Skin of body (tissue), 1 donor: ENCODE measurements at regions not wholly inside any gene's neighbourhood (a gene's known extent, or its start where the extent isn't known, plus 50 kb on each side); places are given as distances from the start of the nearest gene placed in this dataset.
"Not testable (repeated sequence)": the region's sequence is repeated elsewhere in the genome, so short reads cannot be mapped to it uniquely, and the experiment has no call there.

Source experiments
- DNase-seq: peaks from one replicate; lab custom pipeline; 2025; lab: John Stamatoyannopoulos, UW

- no peak for DNase-seq
These were observed 1030.3 kb downstream of the CDH8 start for GRCh38 chr16:61005952-61006351.

- no peak for DNase-seq
These were observed 1033.6 kb downstream of the CDH8 start for GRCh38 chr16:61002479-61003204.

GRCh38 chr16:60991886-60992285, 1044.4 kb downstream of the CDH8 start:
- DNase-seq: no peak

DNA sequence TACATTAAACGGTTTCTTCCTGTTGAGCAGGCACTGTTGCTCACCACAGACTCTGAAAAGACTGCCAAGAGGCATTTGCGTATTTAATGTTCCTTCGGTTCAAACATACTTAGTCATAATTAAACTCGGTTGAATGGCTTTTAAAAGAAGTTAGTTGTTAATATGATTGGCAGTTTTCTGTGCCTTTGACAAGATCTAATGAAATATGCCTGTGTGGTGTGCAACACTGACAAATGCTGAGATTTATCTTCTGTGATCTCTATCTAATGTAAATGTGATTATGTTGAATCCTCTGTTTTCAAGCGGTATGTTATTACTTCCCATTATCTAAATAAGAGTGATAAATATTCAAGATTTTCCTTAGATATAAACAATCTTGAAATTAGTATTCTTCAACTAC, 1046.6 kb downstream of the CDH8 start:
- no peak for DNase-seq

GRCh38 chr16:60979119-60979518, 1057.1 kb downstream of the CDH8 start:
- no peak for DNase-seq

GRCh38 chr16:60949800-60950199, 1086.4 kb downstream of the CDH8 start:
- no peak for DNase-seq

DNA sequence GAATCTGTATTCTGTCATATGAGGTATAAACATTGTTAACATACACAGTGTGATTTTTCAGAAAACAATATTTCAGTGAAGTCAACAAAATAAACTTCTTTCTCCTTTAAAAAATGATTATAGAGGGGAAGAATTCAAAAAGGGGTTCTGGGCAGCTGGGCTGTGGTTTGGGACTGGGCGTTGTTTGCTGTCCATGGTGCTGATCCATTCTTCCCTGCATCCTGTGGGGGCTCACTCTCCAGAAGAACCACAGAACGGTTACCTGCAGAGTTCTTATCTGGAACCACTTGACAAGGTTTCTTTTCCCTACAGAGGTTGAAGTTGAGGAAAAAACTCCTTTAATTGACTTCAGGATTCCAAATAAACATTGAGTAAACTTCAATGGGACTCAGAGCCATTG, 1091.0 kb downstream of the CDH8 start:
- no peak for DNase-seq

DNA sequence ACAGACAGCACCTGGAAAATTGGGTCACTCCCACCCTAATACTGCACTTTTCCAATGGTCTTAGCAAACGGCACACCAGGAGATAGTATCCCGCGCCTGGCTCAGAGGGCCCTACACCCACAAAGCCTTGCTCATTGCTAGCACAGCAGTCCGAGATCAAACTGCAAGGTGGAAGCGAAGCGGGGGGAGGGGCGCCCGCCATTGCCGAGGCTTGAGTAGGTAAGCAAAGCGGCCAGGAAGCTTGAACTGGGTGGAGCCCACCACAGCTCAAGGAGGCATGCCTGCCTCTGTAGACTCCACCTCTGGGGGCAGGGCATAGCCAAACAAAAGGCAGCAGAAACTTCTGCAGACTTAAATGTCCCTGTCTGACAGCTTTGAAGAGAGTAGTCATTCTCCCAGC, 1100.0 kb downstream of the CDH8 start:
- not testable (repeated sequence) for DNase-seq

GRCh38 chr16:60932600-60932999, 1103.6 kb downstream of the CDH8 start:
- no peak for DNase-seq

DNA sequence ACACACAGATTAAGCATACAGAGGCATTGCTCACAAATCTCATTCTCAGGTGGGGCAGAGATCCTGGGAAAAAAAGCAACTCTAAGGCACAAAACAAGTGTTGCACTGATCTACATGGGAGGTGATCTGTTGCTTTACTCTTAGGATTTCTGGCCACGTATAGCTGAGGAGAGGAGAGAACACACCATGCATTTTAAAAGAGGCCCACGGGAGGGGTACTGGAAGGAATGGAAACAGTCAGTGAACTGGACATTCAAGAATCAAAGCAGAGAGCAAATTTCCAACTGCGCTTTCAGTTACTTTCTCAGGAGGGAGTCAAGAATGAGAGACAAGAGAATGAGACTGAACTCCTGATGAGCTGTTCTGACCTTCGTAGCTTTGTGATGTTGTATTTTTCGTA, 1105.9 kb downstream of the CDH8 start:
- DNase-seq: no peak

GRCh38 chr16:60922920-60923319, 1113.3 kb downstream of the CDH8 start:
- DNase-seq: no peak

DNA sequence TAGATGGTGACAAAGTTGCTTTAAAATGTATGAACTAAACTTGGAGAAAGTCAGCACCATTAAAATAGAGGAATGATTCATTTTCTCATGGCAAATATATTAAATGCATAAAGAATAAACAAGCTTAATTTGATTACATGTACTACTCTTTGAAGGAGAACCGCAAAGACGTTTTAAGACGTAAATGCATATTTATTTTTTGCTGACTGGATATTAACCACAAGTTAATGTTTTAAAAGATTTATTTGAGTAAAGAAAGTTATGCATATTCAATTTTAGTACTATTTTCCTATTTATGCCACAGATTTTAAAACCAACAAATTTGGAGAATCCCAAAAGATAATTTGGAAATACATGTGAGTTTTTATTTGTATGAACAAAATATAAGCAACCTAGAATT, 1121.9 kb downstream of the CDH8 start:
- no peak for DNase-seq

DNA sequence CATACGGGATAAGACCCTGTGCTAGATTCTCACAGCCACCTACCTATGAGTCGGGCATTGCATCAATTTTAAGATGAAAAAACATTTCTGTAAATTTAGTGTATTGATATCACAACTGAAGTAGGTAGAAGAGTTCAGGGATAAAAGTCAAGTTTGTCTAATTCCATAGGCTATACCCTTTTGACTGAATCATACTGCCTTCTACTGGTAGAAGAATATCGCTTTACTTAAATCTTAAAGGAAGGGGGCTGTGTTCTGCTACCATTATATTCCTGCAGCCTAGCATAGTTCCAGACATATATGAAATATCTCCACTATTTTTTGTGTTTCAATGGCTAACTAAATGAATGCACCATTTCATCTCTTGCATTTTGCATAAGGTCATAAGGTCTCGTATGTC, 1128.6 kb downstream of the CDH8 start:
- no peak for DNase-seq

- no peak for DNase-seq
These were observed 1130.4 kb downstream of the CDH8 start for GRCh38 chr16:60905811-60906210.

GRCh38 chr16:60902114-60902513, 1134.1 kb downstream of the CDH8 start:
- no peak for DNase-seq

DNA sequence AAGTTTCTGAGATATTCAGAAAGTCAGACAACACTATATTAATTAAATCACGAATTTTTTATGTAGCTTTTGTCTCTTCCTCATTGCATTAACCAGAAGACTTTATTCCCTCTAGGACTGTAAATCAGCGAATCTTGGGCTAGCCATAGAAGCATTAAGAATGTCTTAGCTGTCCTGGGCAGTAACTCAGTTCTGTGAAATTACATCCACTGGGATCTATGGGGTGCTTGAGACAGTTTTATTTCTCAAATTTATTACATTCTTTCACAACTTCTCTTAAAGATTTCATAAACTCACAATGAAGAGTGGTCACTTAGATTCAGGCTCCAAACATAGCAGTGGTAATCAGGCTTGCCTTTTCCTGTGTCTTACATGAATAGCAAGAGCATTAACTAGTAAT, 1153.4 kb downstream of the CDH8 start:
- DNase-seq: no peak

- DNase-seq: no peak
These were observed 1183.6 kb downstream of the CDH8 start for GRCh38 chr16:60852635-60853034.

- no peak for DNase-seq
These were observed 1214.6 kb downstream of the CDH8 start for GRCh38 chr16:60821661-60822060.

DNA sequence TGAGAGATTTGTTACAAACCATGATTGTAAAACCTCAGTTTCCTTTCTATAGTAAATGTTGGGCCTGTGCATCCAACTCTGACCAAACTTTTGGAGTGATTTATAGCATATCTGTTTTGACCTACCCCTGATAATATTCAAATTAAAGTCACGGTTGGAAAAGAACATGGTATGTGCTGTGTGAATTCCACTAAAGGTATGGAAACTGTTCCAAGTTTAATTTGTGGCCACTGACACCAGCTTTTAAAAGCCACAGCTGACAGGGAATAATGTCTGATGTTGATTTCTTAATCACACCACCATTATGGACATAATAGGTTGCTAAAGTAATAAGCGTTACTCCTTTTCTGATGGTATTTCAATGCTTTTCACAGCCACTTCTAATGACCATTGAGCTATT, 1215.9 kb downstream of the CDH8 start:
- no peak for DNase-seq

- DNase-seq: peak; percentile 51
These were observed 1217.8 kb downstream of the CDH8 start for GRCh38 chr16:60818465-60818864.

GRCh38 chr16:60816461-60816860, 1219.8 kb downstream of the CDH8 start:
- no peak for DNase-seq

- DNase-seq: no peak
These were observed 1220.4 kb downstream of the CDH8 start for GRCh38 chr16:60815865-60816264.

DNA sequence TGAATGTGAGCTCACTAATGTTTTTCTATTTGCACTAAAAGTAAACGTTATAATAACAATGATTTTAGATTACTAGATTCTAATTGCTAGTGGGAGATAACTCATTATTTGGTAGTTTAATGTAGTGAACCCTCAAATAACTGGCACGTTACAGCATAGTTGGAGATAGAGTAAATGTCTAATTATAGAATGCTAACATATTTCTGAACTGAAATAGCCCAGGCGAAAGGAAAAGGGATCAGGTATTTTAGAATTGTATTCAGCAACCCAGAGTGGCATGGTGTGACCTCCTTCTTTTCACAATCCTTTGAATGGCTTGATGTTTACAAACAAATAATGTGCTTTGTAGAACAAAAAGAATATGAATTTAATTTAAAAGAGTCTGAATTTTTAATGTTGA, 1221.2 kb downstream of the CDH8 start:
- DNase-seq: no peak

DNA sequence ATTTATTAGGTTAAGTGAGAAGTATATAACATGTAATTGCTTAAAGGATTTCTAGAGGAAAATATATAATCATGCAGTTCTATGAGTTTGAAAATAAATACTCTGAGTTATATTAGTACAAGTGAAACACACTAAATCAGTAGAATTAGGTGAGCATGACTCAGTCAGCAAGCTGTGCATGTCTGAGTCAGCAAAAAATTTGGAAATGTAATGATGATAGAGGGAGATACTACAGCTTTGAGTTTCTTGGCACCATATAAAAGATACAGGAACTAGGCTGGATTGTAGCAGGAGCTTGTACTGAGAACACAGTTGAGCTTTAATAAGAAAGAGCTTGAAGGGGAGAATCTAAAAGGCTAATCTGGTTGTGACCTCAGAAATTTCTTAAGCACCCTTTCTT, 1224.6 kb downstream of the CDH8 start:
- no peak for DNase-seq
